HS-5 (cell line): ENCODE measurements at regions not wholly inside any gene's neighbourhood (a gene's known extent, or its start where the extent isn't known, plus 50 kb on each side); places are given as distances from the start of the nearest gene placed in this dataset.
"Not testable (repeated sequence)": the region's sequence is repeated elsewhere in the genome, so short reads cannot be mapped to it uniquely, and the experiment has no call there.

Experiments used
- DNase-seq: peaks from one replicate; pipeline ENCODE4 v3.0.0-alpha.2; 2012; ENCODE audit warnings: low read depth

DNA sequence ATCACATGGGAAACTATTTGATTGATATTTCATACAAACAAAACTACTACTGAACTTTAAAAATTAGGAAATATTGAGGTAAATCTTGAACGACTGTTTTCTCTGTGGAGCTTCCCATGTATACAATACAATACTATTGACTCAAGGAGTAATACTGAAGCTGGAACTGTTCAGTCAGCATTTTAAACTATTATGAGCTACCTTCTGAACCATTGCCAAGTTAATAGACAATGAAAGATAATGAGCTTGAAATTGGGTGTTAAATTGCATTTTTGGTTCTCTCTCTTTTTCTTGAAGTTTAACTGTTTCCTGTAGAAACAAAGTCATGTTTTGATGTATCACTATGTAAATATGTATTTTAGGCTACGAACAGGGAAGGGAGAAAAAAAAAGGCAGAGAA, 569.2 kb downstream of the ZEB2 start:
- no peak for DNase-seq

DNA sequence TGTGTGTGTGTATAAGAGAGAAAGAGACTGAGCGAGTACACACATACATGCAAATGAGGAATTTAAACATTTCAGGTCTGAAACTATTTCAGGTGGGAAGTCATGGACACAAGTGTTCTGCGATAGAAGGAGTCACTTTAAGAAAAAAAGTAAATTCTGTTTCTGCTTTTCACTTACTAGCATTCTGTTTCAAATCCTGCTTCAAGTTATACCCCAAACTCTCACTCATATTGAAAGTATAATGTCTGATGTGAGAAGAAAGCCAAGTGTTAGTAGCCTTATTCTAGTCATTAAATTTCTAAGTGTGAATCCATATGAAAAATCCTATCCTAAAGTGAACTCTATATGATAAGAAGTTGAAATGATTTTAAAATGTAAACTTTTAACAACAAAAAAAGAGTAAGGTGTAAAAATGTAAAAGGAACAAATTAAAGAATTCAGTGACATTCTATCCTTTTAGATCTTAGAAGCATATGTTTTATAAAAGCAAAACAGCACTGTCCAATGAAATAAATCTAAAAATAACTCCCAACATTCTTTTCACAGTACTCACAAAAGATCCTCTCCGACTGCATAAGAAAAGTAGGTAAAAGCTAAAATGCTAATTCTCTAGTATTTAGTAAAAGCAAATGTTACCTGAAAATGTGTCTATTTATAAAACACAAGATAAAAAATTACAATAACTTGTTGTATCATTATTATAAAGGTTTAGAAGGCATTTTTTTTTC, 570.6 kb downstream of the ZEB2 start:
- DNase-seq: no peak

DNA sequence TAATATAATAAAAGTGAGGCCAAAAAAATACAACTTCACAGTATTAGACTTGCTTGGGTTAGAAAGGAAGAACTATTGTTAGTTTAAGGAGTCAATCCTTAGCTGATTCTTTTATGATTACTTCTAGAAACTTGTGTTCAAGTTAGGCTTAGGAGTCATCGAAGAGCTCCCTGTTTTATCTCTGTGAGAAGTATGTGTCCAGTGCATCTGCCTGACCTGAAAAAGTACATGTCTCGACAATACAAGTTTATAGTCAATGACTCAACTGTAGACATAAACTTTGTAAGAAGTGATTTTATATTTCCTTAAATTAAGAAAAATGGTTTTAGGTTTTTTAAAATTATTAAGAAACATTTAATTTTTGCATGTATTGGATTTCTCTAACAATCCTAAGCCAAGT, 571.2 kb downstream of the ZEB2 start:
- DNase-seq: no peak

DNA sequence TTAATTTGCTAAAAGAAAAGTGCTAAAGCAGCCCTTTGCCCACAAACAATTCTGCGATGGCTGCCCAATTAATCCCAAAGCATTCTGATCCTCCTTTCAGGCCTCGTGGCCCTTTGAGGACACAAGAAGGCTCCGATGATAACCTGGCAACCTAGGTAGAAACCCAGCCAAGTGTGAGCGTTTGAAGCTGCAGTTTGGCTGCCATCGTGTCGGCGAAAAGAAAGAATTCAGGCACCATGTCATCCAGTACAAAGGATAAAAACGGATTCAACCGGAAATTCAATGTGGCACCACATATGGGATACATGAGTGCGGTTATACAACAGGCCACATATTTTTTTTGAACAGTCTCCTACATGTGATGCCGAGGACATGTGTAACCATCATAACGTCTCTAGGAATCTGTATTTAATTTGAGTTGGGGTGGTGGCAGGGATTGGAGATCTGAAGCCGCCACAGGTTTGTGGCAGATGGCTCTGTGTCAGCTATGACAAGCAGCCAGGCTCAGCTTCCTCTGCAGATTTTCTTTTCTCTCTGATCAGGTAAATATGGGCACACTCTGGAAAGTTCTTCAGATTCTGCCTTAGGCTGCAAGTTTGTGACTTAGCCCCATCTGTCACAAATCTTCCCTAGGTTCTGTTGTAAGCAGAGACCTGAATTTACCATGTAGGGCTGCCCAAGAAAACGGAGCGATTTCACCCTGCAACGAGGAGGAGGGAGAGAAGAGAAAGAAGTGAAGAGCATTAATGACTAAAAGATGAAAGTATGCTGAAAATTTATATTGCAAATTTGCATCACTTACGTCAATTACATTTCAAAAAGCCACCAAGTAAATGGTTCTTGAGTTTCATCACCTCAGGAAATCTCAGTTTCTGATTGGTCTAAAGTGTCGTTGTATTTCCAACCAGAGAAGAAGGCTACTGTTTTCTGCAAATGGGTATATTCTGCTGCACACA, 573.2 kb downstream of the ZEB2 start:
- no peak for DNase-seq

DNA sequence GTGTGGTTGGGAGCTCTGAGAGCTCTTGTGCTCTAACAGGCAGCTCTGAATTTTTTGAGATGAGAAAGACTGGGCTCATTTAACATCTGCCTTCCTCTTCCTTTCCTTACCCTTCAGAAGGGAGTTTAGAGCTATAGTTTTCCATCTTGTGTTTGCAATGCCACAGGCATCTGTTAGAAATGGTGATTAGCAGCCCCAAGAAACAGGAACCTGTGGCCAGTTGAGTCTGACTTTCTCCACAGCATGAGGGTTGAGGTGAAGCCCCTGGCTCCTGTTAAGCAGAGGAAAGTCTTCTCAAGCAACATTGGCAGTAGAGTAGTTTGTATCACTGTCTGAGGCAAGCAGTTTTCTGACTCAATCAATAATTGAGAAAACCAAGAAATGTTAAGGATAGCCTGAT, 577.4 kb downstream of the ZEB2 start:
- no peak for DNase-seq

DNA sequence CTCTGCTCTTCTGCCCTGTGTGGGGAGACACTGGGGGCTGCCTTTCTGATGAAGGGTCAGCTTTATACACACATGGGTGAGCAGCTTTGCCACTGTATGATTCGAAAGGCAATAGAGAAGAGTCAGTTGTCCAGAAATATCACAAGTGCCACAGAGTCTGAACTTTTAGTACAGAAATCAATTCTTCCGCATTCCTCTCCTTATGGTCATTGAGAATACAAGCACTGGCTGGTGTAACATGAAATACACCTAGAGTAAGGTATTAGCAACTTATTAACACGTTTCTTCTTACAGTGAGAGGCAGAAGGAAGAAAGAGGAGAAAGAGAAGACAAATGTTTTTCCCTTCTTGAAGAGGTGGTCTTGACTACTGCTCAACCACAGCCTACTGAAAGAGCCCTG, 579.2 kb downstream of the ZEB2 start:
- no peak for DNase-seq

DNA sequence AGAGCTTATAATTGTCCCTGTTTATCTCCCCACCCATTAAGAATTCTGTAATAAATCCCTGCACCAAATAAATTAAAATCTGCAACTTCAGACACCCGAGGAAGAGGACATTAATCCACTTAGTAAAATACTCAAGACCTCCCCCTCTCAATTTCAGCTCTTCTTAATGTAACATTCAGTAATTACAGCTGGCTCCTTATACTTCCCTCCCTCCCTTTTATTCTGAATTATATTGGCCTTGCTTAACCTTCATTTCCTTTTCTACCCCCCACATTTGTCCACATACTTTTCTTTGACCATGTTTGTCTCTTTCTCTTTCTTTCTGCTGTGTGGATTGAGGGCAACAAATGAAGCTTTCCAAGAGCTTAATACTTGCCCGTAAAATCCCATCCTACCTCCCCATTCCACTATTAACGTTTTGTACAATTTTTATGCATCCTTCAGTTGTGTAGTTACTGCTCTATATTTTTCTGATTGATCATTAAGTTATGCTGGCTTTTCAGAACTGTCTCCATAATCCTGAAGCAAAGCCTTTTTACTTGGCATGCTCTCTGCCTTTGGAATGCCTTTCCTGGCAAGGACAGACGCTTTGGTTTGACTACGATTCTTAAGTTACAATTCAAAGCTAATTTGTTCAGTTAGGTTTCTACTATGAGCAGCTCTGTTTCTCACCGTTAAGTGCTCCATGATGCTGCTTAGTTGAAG, 580.1 kb downstream of the ZEB2 start:
- no peak for DNase-seq

DNA sequence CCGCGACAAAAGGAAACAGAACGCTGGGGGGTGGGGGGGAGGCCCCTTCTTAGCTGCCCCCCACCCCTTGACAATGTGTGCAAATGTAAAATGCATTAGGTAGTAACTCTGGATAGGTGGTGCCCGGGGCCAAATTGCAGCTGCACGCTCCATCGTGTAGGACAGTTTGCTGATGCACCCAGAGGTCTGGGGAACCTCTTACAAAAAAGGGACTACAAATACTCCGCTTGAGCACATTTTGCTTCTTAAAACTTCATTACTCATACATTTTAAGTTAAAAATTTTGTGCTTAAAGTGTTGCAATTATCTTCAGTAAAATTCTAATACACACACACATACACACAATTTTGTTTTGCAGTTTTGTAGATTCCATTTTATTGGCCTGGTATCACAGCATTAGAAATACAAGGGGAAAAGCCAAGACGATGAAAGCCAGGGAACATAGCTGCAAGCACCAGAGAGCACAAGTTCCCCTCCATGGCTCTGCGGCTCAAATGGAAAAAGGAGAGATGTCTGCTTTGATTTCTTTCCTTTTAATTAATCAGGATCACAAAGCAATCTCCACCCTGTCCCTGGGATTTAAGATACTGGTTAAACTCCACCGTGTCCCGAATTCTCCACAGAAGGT, 582.1 kb downstream of the ZEB2 start:
- no peak for DNase-seq

DNA sequence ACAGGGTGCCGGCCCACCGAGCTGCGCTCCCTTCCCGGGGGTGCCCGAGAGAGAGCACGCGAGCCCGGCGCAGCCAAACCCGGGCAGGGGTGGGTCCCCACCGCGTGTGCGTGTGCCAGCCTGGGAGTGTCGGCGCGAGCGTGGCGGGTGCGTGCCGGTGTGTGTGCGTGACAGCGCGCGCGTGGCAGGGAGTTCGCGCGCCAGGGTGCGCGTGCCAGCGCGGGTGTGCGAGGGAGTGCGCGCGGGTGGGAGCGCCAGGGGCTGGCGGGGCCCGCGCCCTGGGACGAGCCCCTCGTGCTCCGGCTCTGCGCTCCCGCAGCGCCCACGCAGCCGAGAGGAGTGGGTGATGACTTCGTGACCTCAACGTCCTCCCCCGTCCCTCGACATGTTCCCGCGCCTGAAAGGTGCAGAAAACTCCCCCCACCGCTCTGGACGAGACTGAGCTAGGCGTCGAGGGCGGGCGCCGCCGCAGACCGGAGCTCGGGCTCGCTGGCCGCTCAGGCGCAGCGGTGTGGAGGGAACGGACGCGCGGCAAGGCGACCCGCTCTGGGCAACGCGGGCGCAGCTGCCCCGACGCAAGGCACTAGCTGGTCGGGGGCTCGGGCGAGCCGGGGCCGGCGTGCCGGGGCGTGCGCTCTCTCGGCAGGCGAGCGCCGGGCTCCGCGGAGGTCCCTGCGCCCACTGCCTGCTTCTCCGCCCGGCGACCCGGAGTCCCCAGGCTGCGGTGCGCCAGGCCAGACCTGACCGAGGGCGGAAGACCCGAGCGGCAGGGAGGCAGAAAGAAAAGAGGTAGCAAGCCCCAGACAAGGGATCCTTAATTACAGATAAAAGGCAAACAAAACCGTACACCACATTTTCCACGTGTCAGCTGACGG, 582.8 kb downstream of the ZEB2 start:
- DNase-seq: no peak

DNA sequence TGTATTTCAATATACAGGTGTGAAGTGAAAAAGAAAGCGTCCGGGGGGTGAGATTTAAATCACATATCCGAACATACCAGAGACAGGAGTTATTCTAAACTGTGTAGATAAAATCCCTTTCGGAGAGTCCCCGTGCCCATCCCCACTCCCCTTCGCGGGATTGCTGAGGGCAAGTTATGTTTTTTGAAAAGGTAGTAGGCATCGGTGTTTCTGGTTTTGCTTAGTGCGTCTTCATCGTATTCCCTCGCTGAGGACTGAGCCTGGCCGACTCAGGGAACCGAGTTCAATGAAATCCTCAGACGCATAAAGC, 583.4 kb downstream of the ZEB2 start:
- no peak for DNase-seq

DNA sequence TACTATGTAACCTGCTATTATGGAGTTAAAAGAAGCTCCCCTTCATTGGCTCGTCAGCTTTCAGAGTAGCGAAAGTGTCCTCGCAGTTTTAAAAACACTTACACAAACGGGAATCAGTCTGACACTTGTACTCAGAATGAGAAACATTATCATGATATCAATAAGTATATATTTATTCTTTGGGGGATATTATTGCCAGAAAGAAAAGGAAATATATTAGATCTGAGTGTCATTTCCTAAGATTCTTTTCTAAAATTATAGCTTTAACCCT, 584.5 kb downstream of the ZEB2 start:
- no peak for DNase-seq

DNA sequence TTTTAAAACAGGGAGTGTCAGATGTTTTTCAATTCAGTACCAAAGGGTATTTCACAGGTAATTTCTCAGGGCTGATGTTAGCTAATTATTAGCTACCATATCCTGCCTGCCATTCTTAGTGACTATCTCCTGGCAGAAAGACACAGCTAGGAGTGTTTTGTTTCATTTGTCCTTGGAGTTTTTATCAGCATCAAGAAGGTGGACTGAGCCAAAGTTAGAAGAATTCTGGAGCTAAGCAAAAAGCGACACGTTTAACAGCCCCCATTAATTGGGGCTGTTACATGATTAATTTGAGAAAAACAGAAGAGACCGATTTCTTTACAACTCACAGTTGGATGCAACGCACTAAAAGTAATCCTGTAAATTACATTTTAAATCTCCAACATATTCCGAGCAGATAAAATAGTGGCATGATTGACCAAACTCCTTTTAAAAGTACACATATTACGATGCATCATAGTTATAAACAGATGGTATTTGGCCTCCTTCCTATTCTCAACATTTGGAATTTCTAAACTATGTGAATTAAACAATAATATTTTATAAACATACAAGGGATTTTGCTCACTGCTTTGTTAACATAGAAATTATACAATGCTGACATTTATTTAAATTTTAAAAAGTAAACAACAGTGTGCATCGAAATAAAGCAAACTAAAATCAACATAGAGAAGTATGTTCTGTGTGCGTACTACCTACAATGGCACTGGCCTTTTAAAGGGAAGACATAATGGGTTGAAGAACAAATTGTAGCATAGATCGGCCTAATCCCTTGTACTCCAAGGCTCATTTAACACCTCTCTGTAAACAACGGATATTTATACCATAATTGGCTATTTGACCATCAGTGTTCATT, 585.1 kb downstream of the ZEB2 start:
- no peak for DNase-seq

DNA sequence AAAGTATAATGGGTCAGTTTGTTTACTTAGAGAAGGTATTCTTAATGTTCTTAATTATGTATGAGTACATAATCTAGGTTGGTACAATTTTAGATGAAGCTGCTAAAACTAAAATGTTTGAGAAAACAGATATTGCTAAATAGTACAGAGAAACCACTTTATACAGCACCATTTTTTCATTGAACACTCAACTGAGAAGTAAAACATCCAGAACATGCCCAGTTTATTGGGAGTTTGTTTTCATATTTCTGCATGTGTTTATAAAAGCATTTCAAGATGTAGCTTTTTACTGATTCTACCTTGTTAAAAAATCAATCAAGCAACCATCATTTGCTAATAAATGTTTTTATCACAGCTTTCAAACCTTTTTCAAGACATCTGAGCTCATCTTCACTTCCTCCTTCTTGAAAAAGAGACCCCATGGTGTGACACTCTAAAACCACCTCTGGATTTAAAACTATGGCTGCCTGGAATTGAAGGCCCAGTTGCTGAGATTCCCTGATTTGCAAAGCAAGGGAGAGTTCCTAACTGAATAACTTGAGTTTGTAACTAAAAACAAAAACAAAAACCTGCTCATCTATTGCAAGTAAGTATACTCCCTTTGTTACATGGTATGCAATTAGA, 585.9 kb downstream of the ZEB2 start:
- no peak for DNase-seq

DNA sequence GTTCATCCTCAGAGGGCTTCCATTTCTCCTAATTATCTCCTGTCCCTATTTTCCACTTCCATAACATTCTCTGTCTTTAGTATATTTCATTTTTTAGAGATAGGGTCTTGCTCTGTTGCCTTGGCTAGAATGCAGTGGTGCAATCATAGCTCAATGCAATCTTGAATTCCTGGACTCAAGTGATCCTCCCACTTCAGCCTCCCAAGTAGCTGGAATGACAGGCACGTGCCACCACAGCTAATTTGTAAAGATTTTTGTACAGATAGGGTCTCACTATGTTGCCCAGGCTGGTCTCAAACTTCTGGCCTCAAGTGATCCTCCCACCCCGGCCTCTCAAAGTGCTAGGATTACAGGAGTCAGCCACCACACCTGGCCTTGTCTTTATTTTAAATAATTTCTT, 589.0 kb downstream of the ZEB2 start:
- DNase-seq: no peak

DNA sequence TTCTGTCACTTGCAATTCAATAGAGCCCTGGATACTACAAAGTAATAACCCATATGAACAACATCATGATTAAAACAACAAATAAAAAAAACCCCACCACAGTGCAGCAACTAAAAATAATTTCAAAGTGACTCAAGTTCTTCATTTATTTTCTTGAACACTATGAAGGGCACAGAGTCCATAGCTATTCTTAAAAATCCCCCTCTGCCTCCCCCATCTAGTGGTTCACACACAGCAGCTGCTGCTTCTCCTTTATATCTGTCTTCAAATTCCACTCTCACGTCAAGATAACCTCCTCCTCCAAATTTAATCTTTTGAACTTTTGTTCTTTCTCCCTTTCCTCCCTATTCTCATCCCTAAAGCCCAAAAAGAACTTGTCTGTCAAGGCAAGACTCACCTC, 591.3 kb downstream of the ZEB2 start:
- no peak for DNase-seq

DNA sequence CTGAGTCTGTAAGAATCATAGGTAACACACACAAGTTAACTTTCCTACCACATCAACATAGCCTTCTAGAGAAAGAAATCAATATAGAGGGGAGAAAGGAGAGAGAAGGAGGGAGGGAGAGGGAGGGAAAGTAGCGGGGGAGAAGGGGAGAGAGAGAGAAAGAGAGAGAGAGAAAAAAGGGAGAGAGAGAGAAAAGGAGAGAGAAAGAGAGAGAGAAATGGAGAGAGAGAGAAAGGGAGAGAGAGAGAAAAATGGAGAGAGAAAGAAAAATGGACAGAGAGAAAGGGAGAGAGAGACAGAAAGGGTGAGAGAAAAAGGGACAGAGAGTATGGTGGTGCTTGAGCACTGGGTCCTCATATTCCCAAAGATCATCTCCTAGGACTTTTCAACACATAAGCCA, 591.7 kb downstream of the ZEB2 start:
- no peak for DNase-seq

DNA sequence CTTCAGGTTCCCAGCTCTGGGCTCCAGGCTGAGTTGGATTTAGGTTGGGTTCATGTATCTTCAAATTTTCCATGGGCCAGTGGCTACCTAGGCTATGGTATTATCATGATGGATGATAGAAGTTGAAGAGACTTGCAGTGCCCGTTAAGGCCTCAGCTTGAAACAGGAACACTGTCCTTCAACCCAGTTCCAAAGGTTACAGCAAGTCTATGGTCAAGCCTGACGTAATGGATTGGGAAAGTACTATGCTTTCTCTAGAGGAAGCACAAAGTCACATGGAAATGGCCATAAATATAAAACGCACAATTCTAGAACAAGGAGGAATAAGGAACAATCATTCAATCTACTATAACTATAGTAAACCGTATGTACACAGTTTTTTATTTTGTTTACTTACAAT, 593.2 kb downstream of the ZEB2 start:
- no peak for DNase-seq

DNA sequence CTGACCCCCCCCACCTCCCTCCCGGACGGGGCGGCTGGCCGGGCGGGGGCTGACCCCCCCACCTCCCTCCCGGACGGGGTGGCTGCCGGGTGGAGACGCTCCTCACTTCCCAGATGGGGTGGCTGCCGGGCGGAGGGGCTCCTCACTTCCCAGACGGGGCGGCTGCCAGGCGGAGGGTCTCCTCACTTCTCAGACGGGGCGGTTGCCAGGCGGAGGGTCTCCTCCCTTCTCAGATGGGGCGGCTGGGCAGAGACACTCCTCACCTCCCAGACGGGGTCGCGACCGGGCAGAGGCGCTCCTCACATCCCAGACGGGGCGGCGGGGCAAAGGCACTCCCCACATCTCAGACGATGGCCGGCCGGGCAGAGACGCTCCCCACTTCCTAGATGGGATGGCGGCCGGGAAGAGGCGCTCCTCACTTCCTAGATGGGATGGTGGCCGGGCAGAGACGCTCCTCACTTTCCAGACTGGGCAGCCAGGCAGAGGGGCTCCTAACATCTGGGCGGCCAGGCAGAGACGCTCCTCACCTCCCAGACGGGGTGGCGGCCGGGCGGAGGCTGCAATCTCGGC, 597.6 kb downstream of the ZEB2 start:
- DNase-seq: not testable (repeated sequence)

DNA sequence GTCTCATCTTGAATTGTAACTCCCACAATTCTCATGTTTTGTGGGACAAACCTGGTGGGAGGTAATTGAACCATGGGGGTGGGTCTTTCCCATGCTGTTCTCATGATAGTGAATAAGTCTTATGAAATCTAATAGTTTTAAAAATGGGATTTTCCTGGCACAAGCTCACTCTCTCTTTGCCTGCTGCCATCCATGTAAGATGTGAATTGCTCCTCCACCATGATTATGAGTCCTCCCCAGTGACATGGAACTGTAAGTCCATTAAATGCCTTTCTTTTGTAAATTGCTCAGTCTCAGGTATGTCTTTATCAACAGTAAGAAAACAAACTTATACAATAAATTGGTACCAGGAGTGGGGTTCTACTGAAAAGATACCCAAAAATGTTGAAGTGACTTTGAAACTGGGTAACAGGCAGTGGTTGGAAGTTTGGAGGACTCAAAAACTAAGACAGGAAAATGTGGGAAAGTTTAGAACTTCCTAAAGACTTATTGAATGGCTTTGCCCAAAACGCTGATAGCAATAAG, 601.4 kb downstream of the ZEB2 start:
- DNase-seq: no peak

DNA sequence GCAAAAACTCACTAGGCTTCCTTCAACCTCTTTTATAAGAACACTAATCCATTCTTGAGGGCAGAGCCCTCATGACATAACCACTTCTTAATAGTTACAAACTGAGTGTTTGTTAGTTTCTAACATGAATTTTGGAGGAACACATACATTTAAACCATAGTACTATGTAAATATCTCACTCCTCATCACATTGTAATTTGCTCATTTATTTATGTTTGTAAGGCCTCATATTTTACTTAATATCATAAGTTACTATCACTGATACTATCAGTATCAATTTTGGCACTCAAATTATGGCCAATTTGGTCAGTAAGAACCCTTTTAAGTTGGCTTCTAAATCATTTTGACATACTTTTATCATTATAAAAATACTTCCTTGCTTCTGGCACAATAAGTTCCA, 603.1 kb downstream of the ZEB2 start:
- DNase-seq: no peak
